ENCODE measurements at regions not wholly inside any gene's neighbourhood (a gene's known extent, or its start where the extent isn't known, plus 50 kb on each side); places are given as distances from the start of the nearest gene placed in this dataset.
"Not testable (repeated sequence)": the region's sequence is repeated elsewhere in the genome, so short reads cannot be mapped to it uniquely, and the experiment has no call there.

- no peak for DNase-seq
These were observed 56.0 kb upstream of the MID1 start for GRCh38 chrX:10676235-10676957.

- DNase-seq, result no peak
These were observed 57.1 kb upstream of the MID1 start for GRCh38 chrX:10677490-10677889.

- DNase-seq, result no peak
These were observed 59.0 kb upstream of the MID1 start for GRCh38 chrX:10679387-10679786.

- no peak for DNase-seq
These were observed 60.8 kb upstream of the MID1 start for GRCh38 chrX:10681167-10681566.

GRCh38 chrX:10683631-10684030 lies 63.2 kb upstream of the MID1 start:
- DNase-seq, result not testable (repeated sequence)

- DNase-seq, result no peak
These were observed 65.7 kb upstream of the MID1 start for GRCh38 chrX:10685923-10686595.

GRCh38 chrX:10691751-10692150 lies 71.4 kb upstream of the MID1 start:
- not testable (repeated sequence) for DNase-seq

GRCh38 chrX:10697616-10698317 lies 77.4 kb upstream of the MID1 start:
- DNase-seq, result no peak

GRCh38 chrX:10698318-10698640 lies 77.9 kb upstream of the MID1 start:
- DNase-seq, result no peak

- no peak for DNase-seq
These were observed 81.6 kb upstream of the MID1 start for GRCh38 chrX:10702031-10702430.

- DNase-seq, result not testable (repeated sequence)
These were observed 86.0 kb upstream of the MID1 start for GRCh38 chrX:10706342-10706741.

- no peak for DNase-seq
These were observed 87.4 kb upstream of the MID1 start for GRCh38 chrX:10707773-10708172.

GRCh38 chrX:10709276-10709675 lies 88.9 kb upstream of the MID1 start:
- no peak for DNase-seq

GRCh38 chrX:10714531-10714930 lies 94.1 kb upstream of the MID1 start:
- DNase-seq, result no peak

GRCh38 chrX:10722851-10723250 lies 102.5 kb upstream of the MID1 start:
- DNase-seq, result no peak

GRCh38 chrX:10725071-10725470 lies 104.7 kb upstream of the MID1 start:
- DNase-seq, result no peak

- no peak for DNase-seq
These were observed 106.3 kb upstream of the MID1 start for GRCh38 chrX:10726647-10727046.

- no peak for DNase-seq
These were observed 108.5 kb upstream of the MID1 start for GRCh38 chrX:10728806-10729389.

GRCh38 chrX:10739426-10739825 lies 119.0 kb upstream of the MID1 start:
- no peak for DNase-seq

GRCh38 chrX:10741003-10741402 lies 120.6 kb upstream of the MID1 start:
- no peak for DNase-seq

- no peak for DNase-seq
These were observed 121.2 kb upstream of the MID1 start for GRCh38 chrX:10741550-10741949.

GRCh38 chrX:10743476-10743875 lies 123.1 kb upstream of the MID1 start:
- no peak for DNase-seq

GRCh38 chrX:10744007-10744406 lies 123.6 kb upstream of the MID1 start:
- no peak for DNase-seq

GRCh38 chrX:10747975-10748374 lies 127.6 kb upstream of the MID1 start:
- DNase-seq, result no peak

All from NCI-H2081 treated with DMSO at 0.1 percent for 48 hours (cell line).